Neural progenitor cell (in vitro differentiated cells): ENCODE measurements at regions not wholly inside any gene's neighbourhood (a gene's known extent, or its start where the extent isn't known, plus 50 kb on each side); places are given as distances from the start of the nearest gene placed in this dataset.

Experiments
- DNase-seq: peaks from one replicate; pipeline ENCODE4 v3.0.0-alpha.2; 2016; ENCODE audit warnings: low spot score
- H2AFZ ChIP-seq: fragments of 200-600 bp; sonication (generic); replicated peaks from 2 replicates; pipeline ENCODE4 v1.6.1; 2016; ENCODE audit warnings: antibody characterized with exemption
- H3F3A ChIP-seq: fragments of 200-600 bp; sonication (generic); 2 replicates; pipeline ENCODE4 v1.6.1; 2016; ENCODE audit warnings: antibody characterized with exemption, low read depth
- H3K27ac ChIP-seq: fragments of 200-600 bp; sonication (generic); 2 replicates; pipeline ENCODE4 v1.5.1; 2016; ENCODE audit warnings: mild to moderate bottlenecking
- H3K27me3 ChIP-seq: fragments of 200-600 bp; sonication (generic); 2 replicates; pipeline ENCODE4 v1.6.1; 2016; ENCODE audit warnings: mild to moderate bottlenecking, moderate library complexity
- H3K36me3 ChIP-seq: fragments of 200-600 bp; sonication (generic); 2 replicates; pipeline ENCODE4 v1.5.1; 2016
- H3K4me1 ChIP-seq: fragments of 200-600 bp; sonication (generic); 2 replicates; pipeline ENCODE4 v1.6.1; 2016; ENCODE audit warnings: mixed run types
- H3K4me2 ChIP-seq: fragments of 200-600 bp; sonication (generic); 2 replicates; pipeline ENCODE4 v1.6.1; 2016
- H3K4me3 ChIP-seq: fragments of 200-600 bp; sonication (generic); 2 replicates; pipeline ENCODE4 v1.5.1; 2016
- H3K79me2 ChIP-seq: fragments of 200-600 bp; sonication (generic); 2 replicates; pipeline ENCODE4 v1.6.1; 2016; ENCODE audit warnings: low read depth
- H3K9ac ChIP-seq: fragments of 200-600 bp; sonication (generic); 2 replicates; pipeline ENCODE4 v1.6.1; 2016
- H3K9me3 ChIP-seq: fragments of 200-600 bp; sonication (generic); 2 replicates; pipeline ENCODE4 v1.5.1; 2016; ENCODE audit warnings: low read depth
- H4K20me1 ChIP-seq: fragments of 200-600 bp; sonication (generic); 2 replicates; pipeline ENCODE4 v1.6.1; 2016; ENCODE audit warnings: low read depth
- H3K27ac Mint-ChIP-seq: 3 replicates; pipeline ENCODE4 v1.8.0; 2021; ENCODE audit warnings: mixed read lengths
- H3K27me3 Mint-ChIP-seq: 2 replicates; pipeline ENCODE4 v1.8.0; 2022; ENCODE audit warnings: low read depth, mild to moderate bottlenecking, inconsistent platforms, moderate library complexity, mixed read lengths; ENCODE audit not compliant: insufficient read depth
- H3K36me3 Mint-ChIP-seq: 3 replicates; pipeline ENCODE4 v1.8.0; 2021; ENCODE audit warnings: mixed read lengths
- H3K4me1 Mint-ChIP-seq: 3 replicates; pipeline ENCODE4 v1.8.0; 2021; ENCODE audit warnings: mixed read lengths
- H3K4me3 Mint-ChIP-seq: 3 replicates; pipeline ENCODE4 v1.8.0; 2021; ENCODE audit warnings: mild to moderate bottlenecking, moderate library complexity, mixed read lengths
- H3K9me3 Mint-ChIP-seq: 3 replicates; pipeline ENCODE4 v1.8.0; 2020; ENCODE audit warnings: mixed read lengths
- CTCF ChIP-seq: fragments of 200-600 bp; sonication (generic); IDR thresholded peaks from 2 replicates; pipeline ENCODE4 v1.5.1; 2017; ENCODE audit warnings: antibody characterized with exemption, mild to moderate bottlenecking
- EZH2 ChIP-seq: fragments of 200-600 bp; sonication (generic); IDR thresholded peaks from 2 replicates; pipeline ENCODE4 v1.6.1; 2017; ENCODE audit warnings: antibody characterized with exemption, mild to moderate bottlenecking, moderate library complexity
- EZH2phosphoT487 ChIP-seq: fragments of 200-600 bp; sonication (generic); IDR thresholded peaks from 2 replicates; pipeline ENCODE4 v1.6.1; 2017; ENCODE audit warnings: antibody characterized with exemption

GRCh38 chr17:53316073-53316472 is 506.7 kb upstream of the KIF2B start:
- Mint-ChIP-seq H3K36me3 (no peaks in the 10 kb centered on the region), H3K4me1 (no peaks in the 10 kb centered on the region), H3K27me3 (no peaks in the 10 kb centered on the region), H3K9me3 (peaks cover 5% of the 10 kb centered on the region), H3K4me3 (no peak overlapping the region), H3K27ac (no peak overlapping the region)
- H3K9ac ChIP-seq: no peak overlapping the region
- H3K4me1 ChIP-seq: no peaks in the 10 kb centered on the region
- H3K79me2 ChIP-seq: no peaks in the 10 kb centered on the region
- H4K20me1 ChIP-seq: no peaks in the 10 kb centered on the region
- no peak overlapping the region for H3K4me3 ChIP-seq
- H3K27me3 ChIP-seq: no peaks in the 10 kb centered on the region
- no peaks in the 10 kb centered on the region for H3F3A ChIP-seq
- H3K27ac ChIP-seq: no peak overlapping the region
- no peak for DNase-seq
- no peak for TF ChIP-seq EZH2phosphoT487
- TF ChIP-seq CTCF: no peak
- H2AFZ ChIP-seq: no peak overlapping the region
- H3K9me3 ChIP-seq: peaks cover 10% of the 10 kb centered on the region
- H3K4me2 ChIP-seq: no peak overlapping the region
- H3K36me3 ChIP-seq: peaks cover 5% of the 10 kb centered on the region

GRCh38 chr17:53314521-53314920 is 508.2 kb upstream of the KIF2B start:
- no peaks in the 10 kb centered on the region for H3F3A ChIP-seq
- peaks cover 5% of the 10 kb centered on the region for H3K36me3 ChIP-seq
- no peaks in the 10 kb centered on the region for H3K79me2 ChIP-seq
- no peak overlapping the region for H3K27ac ChIP-seq
- no peaks in the 10 kb centered on the region for H3K36me3 Mint-ChIP-seq
- no peak overlapping the region for H3K4me3 ChIP-seq
- DNase-seq: no peak
- no peaks in the 10 kb centered on the region for H3K27me3 ChIP-seq
- H2AFZ ChIP-seq: no peak overlapping the region
- no peak overlapping the region for H3K4me3 Mint-ChIP-seq
- H3K4me2 ChIP-seq: no peak overlapping the region
- H3K9me3 ChIP-seq: peaks cover 13% of the 10 kb centered on the region
- TF ChIP-seq EZH2 (no peak), EZH2phosphoT487 (no peak), CTCF (no peak)
- no peaks in the 10 kb centered on the region for H3K4me1 Mint-ChIP-seq
- no peaks in the 10 kb centered on the region for H3K4me1 ChIP-seq
- no peak overlapping the region for H3K27ac Mint-ChIP-seq
- no peaks in the 10 kb centered on the region for H3K27me3 Mint-ChIP-seq
- H3K9ac ChIP-seq: no peak overlapping the region
- H3K9me3 Mint-ChIP-seq: peaks cover 10% of the 10 kb centered on the region
- no peaks in the 10 kb centered on the region for H4K20me1 ChIP-seq

- Histone ChIP-seq H2AFZ (no peak overlapping the region), H3K79me2 (no peaks in the 10 kb centered on the region), H3K4me1 (no peaks in the 10 kb centered on the region), H3K27me3 (no peaks in the 10 kb centered on the region), H3K9me3 (peaks cover 15% of the 10 kb centered on the region), H3F3A (no peaks in the 10 kb centered on the region), H3K9ac (no peak overlapping the region), H3K4me2 (no peak overlapping the region), H3K4me3 (no peak overlapping the region), H3K27ac (no peak overlapping the region), H3K36me3 (peaks cover 5% of the 10 kb centered on the region), H4K20me1 (no peaks in the 10 kb centered on the region)
- Mint-ChIP-seq H3K27me3 (no peaks in the 10 kb centered on the region), H3K36me3 (no peaks in the 10 kb centered on the region), H3K27ac (no peak overlapping the region), H3K9me3 (peaks cover 17% of the 10 kb centered on the region), H3K4me3 (no peak overlapping the region), H3K4me1 (no peaks in the 10 kb centered on the region)
- no peak for TF ChIP-seq EZH2
- TF ChIP-seq CTCF: no peak
- no peak for TF ChIP-seq EZH2phosphoT487
- no peak for DNase-seq
Observed at GRCh38 chr17:53313746-53314145, 509.0 kb upstream of the KIF2B start.

GRCh38 chr17:53278466-53278865 is 544.3 kb upstream of the KIF2B start:
- H3K36me3 Mint-ChIP-seq: no peaks in the 10 kb centered on the region
- Histone ChIP-seq H3K4me3 (no peak overlapping the region), H3F3A (no peaks in the 10 kb centered on the region)

More at GRCh38 chr17:53278466-53278865, 544.3 kb upstream of the KIF2B start:
- no peaks in the 10 kb centered on the region for H3K27me3 Mint-ChIP-seq
- H3K4me3 Mint-ChIP-seq: no peak overlapping the region
- no peak for TF ChIP-seq EZH2phosphoT487
- no peak for TF ChIP-seq CTCF
- no peak for TF ChIP-seq EZH2
- H3K4me1 Mint-ChIP-seq: no peaks in the 10 kb centered on the region
- no peaks in the 10 kb centered on the region for H3K9me3 Mint-ChIP-seq
- Histone ChIP-seq H4K20me1 (no peaks in the 10 kb centered on the region), H3K4me2 (no peak overlapping the region), H3K9me3 (no peaks in the 10 kb centered on the region), H3K4me1 (no peaks in the 10 kb centered on the region), H2AFZ (no peak overlapping the region), H3K36me3 (no peaks in the 10 kb centered on the region), H3K79me2 (no peaks in the 10 kb centered on the region), H3K27ac (no peak overlapping the region), H3K27me3 (no peaks in the 10 kb centered on the region), H3K9ac (no peak overlapping the region)
- DNase-seq: no peak
- no peak overlapping the region for H3K27ac Mint-ChIP-seq
